Astrocyte (in vitro differentiated cells and primary cell): ENCODE measurements at regions not wholly inside any gene's neighbourhood (a gene's known extent, or its start where the extent isn't known, plus 50 kb on each side); places are given as distances from the start of the nearest gene placed in this dataset.

Source experiments
- DNase-seq: peaks from one replicate; pipeline ENCODE4 v3.0.0-alpha.2; 2010; ENCODE audit warnings: low read depth
- FAIRE-seq: peaks from 2 replicates; lab custom pipeline; 2011; peaks lifted over from hg19 to GRCh38; lab: Jason Lieb, UNC
- H2AFZ ChIP-seq: 2 replicates; pipeline ENCODE4 v1.6.0; 2012; ENCODE audit warnings: low read depth, low read length, inconsistent platforms
- H3K27ac ChIP-seq: 2 replicates; pipeline ENCODE4 v1.5.1; 2011; ENCODE audit warnings: low read depth, low read length, inconsistent platforms
- H3K27me3 ChIP-seq: 2 replicates; pipeline ENCODE4 v1.6.0; 2011; ENCODE audit warnings: low read length, inconsistent platforms; ENCODE audit not compliant: insufficient read depth
- H3K36me3 ChIP-seq: 2 replicates; pipeline ENCODE4 v1.5.1; 2011; ENCODE audit warnings: low read length, inconsistent platforms; ENCODE audit not compliant: insufficient read depth
- H3K4me1 ChIP-seq: 2 replicates; pipeline ENCODE4 v1.5.1; 2011; ENCODE audit warnings: low read length, inconsistent platforms; ENCODE audit not compliant: insufficient read depth
- H3K4me2 ChIP-seq: 2 replicates; pipeline ENCODE4 v1.6.0; 2012; ENCODE audit warnings: low read length, inconsistent platforms
- H3K4me3 ChIP-seq: 2 replicates; pipeline ENCODE4 v1.5.1; 2011; ENCODE audit warnings: low read depth, mild to moderate bottlenecking, low read length, inconsistent platforms; ENCODE audit not compliant: insufficient read depth
- H3K79me2 ChIP-seq: 2 replicates; pipeline ENCODE4 v1.6.0; 2012; ENCODE audit warnings: mild to moderate bottlenecking, low read length, inconsistent platforms; ENCODE audit not compliant: insufficient read depth
- H3K9ac ChIP-seq: 2 replicates; pipeline ENCODE4 v1.6.0; 2012; ENCODE audit warnings: mild to moderate bottlenecking, low read length, inconsistent platforms
- H3K9me3 ChIP-seq: 2 replicates; pipeline ENCODE4 v1.5.1; 2012; ENCODE audit warnings: low read depth, mild to moderate bottlenecking, low read length, inconsistent platforms; ENCODE audit not compliant: insufficient read depth
- H4K20me1 ChIP-seq: 2 replicates; pipeline ENCODE4 v1.6.0; 2012; ENCODE audit warnings: low read length, inconsistent platforms; ENCODE audit not compliant: insufficient read depth
- H3K27ac Mint-ChIP-seq: one replicate; pipeline ENCODE4 v1.8.0; 2021; ENCODE audit warnings: mild to moderate bottlenecking, mixed read lengths; ENCODE audit not compliant: unreplicated experiment
- H3K27me3 Mint-ChIP-seq: one replicate; pipeline ENCODE4 v1.8.0; 2021; ENCODE audit warnings: low read depth, mixed read lengths; ENCODE audit not compliant: unreplicated experiment
- H3K36me3 Mint-ChIP-seq: one replicate; pipeline ENCODE4 v1.8.0; 2021; ENCODE audit warnings: low read depth, mixed read lengths; ENCODE audit not compliant: unreplicated experiment
- H3K4me1 Mint-ChIP-seq: one replicate; pipeline ENCODE4 v1.8.0; 2021; ENCODE audit warnings: low read depth, mixed read lengths; ENCODE audit not compliant: unreplicated experiment
- H3K4me3 Mint-ChIP-seq: one replicate; pipeline ENCODE4 v1.8.0; 2021; ENCODE audit warnings: mild to moderate bottlenecking, moderate library complexity, mixed read lengths; ENCODE audit not compliant: unreplicated experiment
- H3K9me3 Mint-ChIP-seq: one replicate; pipeline ENCODE4 v1.8.0; 2021; ENCODE audit warnings: mild to moderate bottlenecking, mixed read lengths; ENCODE audit not compliant: unreplicated experiment
- CTCF ChIP-seq: IDR thresholded peaks from 2 replicates; pipeline ENCODE4 v1.5.1; 2011; ENCODE audit warnings: low read depth, mild to moderate bottlenecking, inconsistent platforms, low read length, moderate library complexity; ENCODE audit not compliant: insufficient read depth
- EZH2 ChIP-seq: IDR thresholded peaks from 2 replicates; pipeline ENCODE4 v1.6.1; 2012; ENCODE audit warnings: mild to moderate bottlenecking, low read length, inconsistent platforms; ENCODE audit not compliant: insufficient read depth

- DNase-seq (no peak), FAIRE-seq (no peak)
- H3K4me2 ChIP-seq, result no peak overlapping the region
- Mint-ChIP-seq H3K9me3 (no peaks in the 10 kb centered on the region), H3K4me3 (no peak overlapping the region), H3K27me3 (no peaks in the 10 kb centered on the region), H3K36me3 (no peaks in the 10 kb centered on the region), H3K27ac (no peak overlapping the region), H3K4me1 (no peaks in the 10 kb centered on the region)
- H3K4me1 ChIP-seq, result no peaks in the 10 kb centered on the region
- H3K36me3 ChIP-seq, result no peaks in the 10 kb centered on the region
- no peaks in the 10 kb centered on the region for H3K9me3 ChIP-seq
- H3K79me2 ChIP-seq, result no peaks in the 10 kb centered on the region
- no peaks in the 10 kb centered on the region for H3K27me3 ChIP-seq
- H4K20me1 ChIP-seq, result no peaks in the 10 kb centered on the region
- no peak overlapping the region for H3K4me3 ChIP-seq
- no peak overlapping the region for H2AFZ ChIP-seq
- H3K9ac ChIP-seq, result no peak overlapping the region
- no peak overlapping the region for H3K27ac ChIP-seq
- TF ChIP-seq EZH2 (no peak), CTCF (no peak)
Measured at GRCh38 chr4:83923341-83923740, 387.4 kb downstream of the GPAT3 start.

DNA sequence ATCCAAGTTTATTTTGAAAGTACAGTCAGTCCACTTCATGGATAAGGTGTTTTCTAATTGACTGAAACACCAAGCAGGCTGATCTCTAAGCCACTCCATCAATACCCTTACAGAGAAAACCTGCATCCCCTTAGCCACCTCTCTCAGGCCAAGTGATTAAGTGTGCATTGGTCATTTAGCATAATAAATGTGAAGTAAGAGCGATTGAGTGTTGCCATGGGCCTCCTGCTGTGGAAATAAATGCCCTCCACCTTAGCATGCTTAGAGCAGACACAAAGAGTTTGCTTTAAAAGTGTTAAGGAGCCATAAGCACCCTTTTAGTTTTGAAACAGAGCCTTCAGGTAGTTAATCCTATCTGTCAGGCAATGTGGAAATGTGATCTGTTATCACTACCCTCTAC, 386.5 kb downstream of the GPAT3 start:
- DNase-seq, result no peak
- Histone ChIP-seq H2AFZ (no peak overlapping the region), H3K27ac (no peak overlapping the region), H3K4me1 (no peaks in the 10 kb centered on the region), H3K9me3 (no peaks in the 10 kb centered on the region), H3K36me3 (no peaks in the 10 kb centered on the region), H3K4me2 (no peak overlapping the region), H3K4me3 (no peak overlapping the region), H3K9ac (no peak overlapping the region), H4K20me1 (no peaks in the 10 kb centered on the region), H3K79me2 (no peaks in the 10 kb centered on the region), H3K27me3 (no peaks in the 10 kb centered on the region)
- H3K27me3 Mint-ChIP-seq, result no peaks in the 10 kb centered on the region
- H3K27ac Mint-ChIP-seq, result no peak overlapping the region
- H3K4me3 Mint-ChIP-seq, result no peak overlapping the region
- no peak for FAIRE-seq
- no peaks in the 10 kb centered on the region for H3K4me1 Mint-ChIP-seq
- no peaks in the 10 kb centered on the region for H3K9me3 Mint-ChIP-seq
- TF ChIP-seq CTCF, result no peak
- no peak for TF ChIP-seq EZH2
- no peaks in the 10 kb centered on the region for H3K36me3 Mint-ChIP-seq

DNA sequence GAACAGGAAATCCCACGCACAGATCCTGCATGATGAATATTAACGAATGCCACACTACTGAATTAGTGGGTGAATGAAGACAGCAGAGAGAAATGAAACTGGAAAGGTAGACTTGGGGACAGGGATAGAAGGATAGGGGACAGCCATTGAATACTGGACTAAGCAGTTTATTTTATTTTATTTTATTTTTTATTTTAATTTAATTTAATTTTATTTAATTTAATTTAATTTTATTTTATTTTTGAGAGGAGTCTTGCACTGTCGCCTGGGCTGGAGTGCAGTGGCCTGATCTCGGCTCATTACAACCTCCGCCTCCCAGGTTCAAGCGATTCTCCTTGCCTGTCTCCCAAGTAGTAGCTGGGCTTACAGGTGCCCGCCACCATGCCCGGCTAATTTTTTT, 385.2 kb downstream of the GPAT3 start:
- Mint-ChIP-seq H3K4me3 (no peak overlapping the region), H3K36me3 (no peaks in the 10 kb centered on the region), H3K4me1 (no peaks in the 10 kb centered on the region), H3K27ac (no peak overlapping the region), H3K9me3 (no peaks in the 10 kb centered on the region), H3K27me3 (no peaks in the 10 kb centered on the region)
- TF ChIP-seq CTCF (no peak), EZH2 (no peak)
- Histone ChIP-seq H3K27me3 (no peaks in the 10 kb centered on the region), H3K27ac (no peak overlapping the region), H3K9me3 (no peaks in the 10 kb centered on the region), H3K4me3 (no peak overlapping the region), H3K79me2 (no peaks in the 10 kb centered on the region), H3K36me3 (no peaks in the 10 kb centered on the region), H4K20me1 (no peaks in the 10 kb centered on the region), H2AFZ (no peak overlapping the region), H3K4me2 (no peak overlapping the region), H3K9ac (no peak overlapping the region), H3K4me1 (no peaks in the 10 kb centered on the region)
- DNase-seq, result no peak
- no peak for FAIRE-seq
